IMR-90 (cell line): ENCODE measurements at regions not wholly inside any gene's neighbourhood (a gene's known extent, or its start where the extent isn't known, plus 50 kb on each side); places are given as distances from the start of the nearest gene placed in this dataset.
A peak's percentile ranks its signal among the peaks of the same experiment; 100 is the strongest.

Experiments used
- ATAC-seq: fragments of 200-7000 bp; cut with Tn5 transposase; 2 replicates; pipeline ENCODE4 v1.9.1; 2020; ENCODE audit warnings: low read depth, mild to moderate bottlenecking, moderate library complexity
- BruUV-seq: library from RNA; stranded (reverse); fragments of 400-500 nt; replicated peaks from 2 replicates; lab custom pipeline; 2021; lab: Mats Ljungman, UMichigan
- CTCF ChIA-PET: fragments of 300-600 bp; formaldehyde crosslinking; extraction: SDS; loops from one replicate; lab custom pipeline; 2021; ENCODE audit warnings: antibody characterized with exemption; lab: Yijun Ruan, JAX
- POLR2A ChIA-PET: fragments of 300-600 bp; sonication (Branson Sonifier 250); formaldehyde crosslinking; loops from one replicate; lab custom pipeline; 2022; ENCODE audit warnings: antibody characterized with exemption; ENCODE audit not compliant: unreplicated experiment; lab: Charles Lee
- DNase-seq: peaks from one replicate; pipeline ENCODE4 v3.0.0; 2013
- H2AFZ ChIP-seq: replicated peaks from 2 replicates; pipeline ENCODE3; 2013; ENCODE audit warnings: low read length, mild to moderate bottlenecking; ENCODE audit not compliant: poor library complexity
- H2AK5ac ChIP-seq: 2 replicates; pipeline ENCODE4 v1.6.1; 2013; ENCODE audit warnings: low read depth, low read length, inconsistent platforms
- H2AK9ac ChIP-seq: replicated peaks from 2 replicates; pipeline ENCODE3; 2013; ENCODE audit warnings: mild to moderate bottlenecking, low read depth, low read length, moderate library complexity; ENCODE audit not compliant: poor library complexity
- H2BK120ac ChIP-seq: 2 replicates; pipeline ENCODE4 v1.6.1; 2013; ENCODE audit warnings: low read depth, low read length, inconsistent platforms
- H2BK15ac ChIP-seq: 3 replicates; pipeline ENCODE4 v1.6.1; 2013; ENCODE audit warnings: low read depth, low read length, inconsistent platforms
- H2BK20ac ChIP-seq: 2 replicates; pipeline ENCODE4 v1.6.1; 2013; ENCODE audit warnings: low read depth, mild to moderate bottlenecking, inconsistent platforms, low read length, moderate library complexity
- H2BK5ac ChIP-seq: 2 replicates; pipeline ENCODE4 v1.6.1; 2013; ENCODE audit warnings: mild to moderate bottlenecking, low read depth, low read length, inconsistent platforms; ENCODE audit not compliant: poor library complexity, severe bottlenecking
- H3K14ac ChIP-seq: replicated peaks from 2 replicates; pipeline ENCODE4 v1.6.1; 2013; ENCODE audit warnings: low read depth, low read length, inconsistent platforms
- H3K18ac ChIP-seq: 2 replicates; pipeline ENCODE4 v1.6.1; 2013; ENCODE audit warnings: low read depth, low read length, control low read depth
- H3K23ac ChIP-seq: 2 replicates; pipeline ENCODE4 v1.6.1; 2013; ENCODE audit warnings: low read depth, low read length, inconsistent platforms
- H3K27ac ChIP-seq: 2 replicates; pipeline ENCODE4 v1.5.1; 2013; ENCODE audit warnings: mild to moderate bottlenecking, control low read depth, low read length; ENCODE audit not compliant: insufficient read depth
- H3K27me3 ChIP-seq: 2 replicates; pipeline ENCODE4 v1.6.1; 2013; ENCODE audit warnings: low read length; ENCODE audit not compliant: control insufficient read depth, insufficient read depth
- H3K36me3 ChIP-seq: 2 replicates; pipeline ENCODE4 v1.6.1; 2013; ENCODE audit warnings: low read length, mixed read lengths; ENCODE audit not compliant: control insufficient read depth, insufficient read depth
- H3K4ac ChIP-seq: 2 replicates; pipeline ENCODE4 v1.6.1; 2013; ENCODE audit warnings: low read depth, low read length, inconsistent platforms
- H3K4me1 ChIP-seq: 2 replicates; pipeline ENCODE4 v1.6.1; 2013; ENCODE audit warnings: low read length, mixed read lengths; ENCODE audit not compliant: control insufficient read depth, insufficient read depth
- H3K4me2 ChIP-seq: 2 replicates; pipeline ENCODE4 v1.6.1; 2013; ENCODE audit warnings: low read depth, mild to moderate bottlenecking, control low read depth, low read length, moderate library complexity
- H3K4me3 ChIP-seq: 2 replicates; pipeline ENCODE4 v1.5.1; 2013; ENCODE audit warnings: low read depth, mild to moderate bottlenecking, control low read depth, low read length, moderate library complexity; ENCODE audit not compliant: insufficient read depth
- H3K56ac ChIP-seq: 2 replicates; pipeline ENCODE4 v1.6.1; 2013; ENCODE audit warnings: low read length, inconsistent platforms; ENCODE audit not compliant: insufficient read depth; ENCODE audit errors: extremely low read depth
- H3K79me1 ChIP-seq, 2 experiments: 2 replicates each; pipeline ENCODE4 v1.6.1; 2013; ENCODE audit warnings: low read length in 2 of 2, inconsistent platforms in 1 of 2, low read depth in 1 of 2
- H3K9ac ChIP-seq: 2 replicates; pipeline ENCODE4 v1.6.1; 2013; ENCODE audit warnings: low read depth, low read length, control low read depth
- H3K9me1 ChIP-seq: 2 replicates; pipeline ENCODE4 v1.6.1; 2013; ENCODE audit warnings: low read length, inconsistent platforms; ENCODE audit not compliant: insufficient read depth
- H3K9me3 ChIP-seq: 2 replicates; pipeline ENCODE4 v1.6.1; 2013; ENCODE audit warnings: low read length; ENCODE audit not compliant: control insufficient read depth, insufficient read depth
- H4K20me1 ChIP-seq: 2 replicates; pipeline ENCODE4 v1.6.1; 2013; ENCODE audit warnings: low read length, inconsistent platforms; ENCODE audit not compliant: insufficient read depth
- H4K5ac ChIP-seq: 2 replicates; pipeline ENCODE4 v1.6.1; 2013; ENCODE audit warnings: mild to moderate bottlenecking, low read depth, low read length, control low read depth
- H4K8ac ChIP-seq, 2 experiments: 2 replicates each; pipeline ENCODE4 v1.6.1; 2013; ENCODE audit warnings: low read depth in 2 of 2, low read length in 2 of 2, control low read depth in 1 of 2, inconsistent platforms in 1 of 2
- H4K91ac ChIP-seq: 2 replicates; pipeline ENCODE4 v1.6.1; 2013; ENCODE audit warnings: low read depth, low read length, inconsistent platforms; ENCODE audit not compliant: insufficient read depth
- BHLHE40 ChIP-seq: fragments of 150-350 bp; IDR thresholded peaks from 2 replicates; pipeline ENCODE4 v1.6.1; 2016; ENCODE audit warnings: mild to moderate bottlenecking, low read depth, low read length
- CEBPB ChIP-seq: IDR thresholded peaks from 2 replicates; pipeline ENCODE4 v1.6.1; 2012; ENCODE audit warnings: low read depth, low read length, improper control_type of control experiment
- CHD1 ChIP-seq: IDR thresholded peaks from 2 replicates; pipeline ENCODE4 v1.6.1; 2012; ENCODE audit warnings: low read depth, low read length, improper control_type of control experiment
- CTCF ChIP-seq: conservative IDR thresholded peaks from 2 replicates; pipeline ENCODE4 v1.5.1; 2012; ENCODE audit warnings: mild to moderate bottlenecking, low read depth, low read length, improper control_type of control experiment
- ELK1 ChIP-seq: fragments of 150-350 bp; IDR thresholded peaks from 2 replicates; pipeline ENCODE4 v1.6.1; 2016; ENCODE audit warnings: low read depth, mild to moderate bottlenecking, low read length, moderate library complexity, borderline replicate concordance
- FOS ChIP-seq: fragments of 150-350 bp; IDR thresholded peaks from 2 replicates; pipeline ENCODE4 v1.6.1; 2016; ENCODE audit warnings: low read depth, low read length
- MAFK ChIP-seq: IDR thresholded peaks from 2 replicates; pipeline ENCODE4 v1.6.1; 2012; ENCODE audit warnings: low read depth, low read length, improper control_type of control experiment
- MAZ ChIP-seq: IDR thresholded peaks from 2 replicates; pipeline ENCODE4 v1.6.1; 2012; ENCODE audit warnings: low read depth, mild to moderate bottlenecking, low read length, improper control_type of control experiment, moderate library complexity, borderline replicate concordance
- MXI1 ChIP-seq: IDR thresholded peaks from 2 replicates; pipeline ENCODE4 v1.6.1; 2012; ENCODE audit warnings: low read depth, mild to moderate bottlenecking, low read length, moderate library complexity, borderline replicate concordance
- NFE2L2 ChIP-seq: fragments of 150-350 bp; IDR thresholded peaks from 2 replicates; pipeline ENCODE4 v1.6.1; 2016; ENCODE audit warnings: low read depth, mild to moderate bottlenecking, low read length
- POLR2A ChIP-seq: IDR thresholded peaks from 2 replicates; pipeline ENCODE4 v1.6.1; 2012; ENCODE audit warnings: mild to moderate bottlenecking, low read depth, low read length
- RAD21 ChIP-seq: IDR thresholded peaks from 2 replicates; pipeline ENCODE4 v1.6.1; 2012; ENCODE audit warnings: low read length, improper control_type of control experiment
- RCOR1 ChIP-seq: IDR thresholded peaks from 2 replicates; pipeline ENCODE4 v1.6.1; 2012; ENCODE audit warnings: mild to moderate bottlenecking, low read length, improper control_type of control experiment; ENCODE audit not compliant: insufficient replicate concordance
- RFX5 ChIP-seq: IDR thresholded peaks from 2 replicates; pipeline ENCODE4 v1.8.0; 2012; ENCODE audit warnings: low read depth, mild to moderate bottlenecking, low read length, moderate library complexity
- SMC3 ChIP-seq: fragments of 150-350 bp; IDR thresholded peaks from 2 replicates; pipeline ENCODE4 v1.6.1; 2016; ENCODE audit warnings: low read depth, mild to moderate bottlenecking, antibody characterized with exemption, low read length, moderate library complexity
- WGBS, 2 experiments: methylation state at CpG; one replicate each; pipeline versions ENCODE4 v1.1.5 to v1.1.7; 2013; ENCODE audit warnings: missing lambda C conversion rate in 2 of 2; ENCODE audit not compliant: insufficient read length in 1 of 2; ENCODE audit errors: extremely low coverage in 2 of 2; 5-methylcytosine and 5-hydroxymethylcytosine counted together
- dilution Hi-C: fragments of 300-500 bp; cut with HindIII; formaldehyde crosslinking; loops from one replicate; pipeline ENCODE4 v1.14.3; 2018; ENCODE audit warnings: low sequenced_read_pairs; ENCODE audit not compliant: unreplicated experiment
- in situ Hi-C: fragments of 300-500 bp; cut with MboI; formaldehyde crosslinking; loops from 3 replicates; pipeline ENCODE4 v1.14.3; 2019; ENCODE audit warnings: low sequenced_read_pairs, inconsistent platforms, mixed read lengths
- intact Hi-C: fragments of 100-400 bp; cut with micrococcal nuclease; formaldehyde crosslinking; loops from 2 replicates; pipeline ENCODE4 v1.10.0; 2022
- TF ChIP-seq, protein P1 (sequence below): fragments of 150-350 bp; IDR thresholded peaks from 2 replicates; pipeline ENCODE4 v1.6.1; 2017; ENCODE audit warnings: mild to moderate bottlenecking, antibody characterized with exemption, low read length, low read depth

DNA sequence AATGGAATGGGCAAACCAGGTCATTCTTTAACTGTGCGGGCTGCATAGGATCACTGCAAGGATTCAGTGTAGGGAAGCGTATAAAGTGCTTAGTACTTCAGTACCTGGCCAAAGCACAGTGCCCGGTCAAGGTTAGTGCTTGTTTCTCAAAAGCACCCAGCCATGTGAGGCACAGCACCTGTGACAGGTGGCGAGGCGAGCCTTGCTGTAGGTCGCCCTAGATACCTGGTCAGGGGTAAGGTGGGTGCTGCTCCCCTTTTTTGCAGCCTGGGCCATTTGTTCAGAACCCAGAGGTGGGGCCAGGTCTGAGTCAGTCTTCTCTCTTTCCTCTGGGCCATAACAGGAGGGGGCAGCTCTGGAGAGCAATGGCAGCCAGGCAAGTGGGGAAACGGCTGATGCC lies 172.0 kb downstream of the IRF8 start:
- H2AK5ac ChIP-seq, result 0 out of 2 replicates have a peak overlapping the region, but pooled peaks have one; percentile 9
- no peaks in the 10 kb centered on the region for H3K9me3 ChIP-seq
- H3K4me3 ChIP-seq, result no peak overlapping the region
- no peaks in the 10 kb centered on the region for H3K36me3 ChIP-seq
- no peak overlapping the region for H2BK15ac ChIP-seq
- H3K4me1 ChIP-seq, result peaks cover 17% of the 10 kb centered on the region
- no peak overlapping the region for H3K23ac ChIP-seq
- H4K20me1 ChIP-seq, result no peaks in the 10 kb centered on the region
- no peak overlapping the region for H3K18ac ChIP-seq
- H3K27me3 ChIP-seq, result no peaks in the 10 kb centered on the region
- no peak overlapping the region for H4K5ac ChIP-seq
- no peak overlapping the region for H3K27ac ChIP-seq
- H3K4ac ChIP-seq, result peak overlapping the region; percentile 25; the same call in 1 of the 2 replicates
- DNase-seq (no peak), ATAC-seq (no peak)
- H3K4me2 ChIP-seq, result no peak overlapping the region
- no peak overlapping the region; the same call in 1 of the 2 replicates for H2BK120ac ChIP-seq
- no peak overlapping the region; the same call in 1 of the 2 replicates for H2BK20ac ChIP-seq
- peaks cover 6 to 29% of the 10 kb centered on the region in 2 experiments; a peak in 3 of 4 replicates for H3K79me1 ChIP-seq
- dilution Hi-C loops (no loop called here), in situ Hi-C loops (loop anchor here (5.0 to 10.0 kb wide), 3 partner anchors 154 to 446 kb away; no protein-coding TSS in a partner anchor), intact Hi-C loops (loop anchor here (5.0 to 10.0 kb wide), 2 partner anchors 294 to 386 kb away; no protein-coding TSS in a partner anchor)
- POLR2A ChIA-PET, result no interaction called here
- H3K9me1 ChIP-seq, result peaks cover 23% of the 10 kb centered on the region
- H4K8ac ChIP-seq, result no peak overlapping the region
- TF ChIP-seq RAD21 (no peak), BHLHE40 (no peak), ELK1 (no peak), MAZ (no peak), POLR2A (no peak), RFX5 (no peak), FOS (no peak), SMC3 (no peak), CHD1 (no peak), MAFK (no peak), NFE2L2 (no peak), MXI1 (no peak), CTCF (no peak), CEBPB (no peak), RCOR1 (no peak)
- TF ChIP-seq, protein P1, sequence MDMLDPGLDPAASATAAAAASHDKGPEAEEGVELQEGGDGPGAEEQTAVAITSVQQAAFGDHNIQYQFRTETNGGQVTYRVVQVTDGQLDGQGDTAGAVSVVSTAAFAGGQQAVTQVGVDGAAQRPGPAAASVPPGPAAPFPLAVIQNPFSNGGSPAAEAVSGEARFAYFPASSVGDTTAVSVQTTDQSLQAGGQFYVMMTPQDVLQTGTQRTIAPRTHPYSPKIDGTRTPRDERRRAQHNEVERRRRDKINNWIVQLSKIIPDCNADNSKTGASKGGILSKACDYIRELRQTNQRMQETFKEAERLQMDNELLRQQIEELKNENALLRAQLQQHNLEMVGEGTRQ, result no peak
- H3K56ac ChIP-seq, result no peak overlapping the region
- H2AFZ ChIP-seq, result no peak overlapping the region
- H3K14ac ChIP-seq, result no peak overlapping the region
- BruUV-seq, result no TSS peak
- H2AK9ac ChIP-seq, result no peak overlapping the region
- H4K91ac ChIP-seq, result no peak overlapping the region; the same call in 1 of the 2 replicates
- H2BK5ac ChIP-seq, result no peak overlapping the region
- 100% methylated on average over 3 of the region's 7 CpGs; no CpG with 5 or more reads in 1 of the 2 experiments for WGBS, 2 experiments
- H3K9ac ChIP-seq, result no peak overlapping the region
- CTCF ChIA-PET, result no interaction called here
